GM23248 (cell line): ENCODE measurements at regions not wholly inside any gene's neighbourhood (a gene's known extent, or its start where the extent isn't known, plus 50 kb on each side); places are given as distances from the start of the nearest gene placed in this dataset.
A peak's percentile ranks its signal among the peaks of the same experiment; 100 is the strongest.

Experiments used
- DNase-seq: peaks from one replicate; pipeline ENCODE4 v3.0.0-alpha.2; 2015
- H2AFZ ChIP-seq: fragments of 200-600 bp; sonication (generic); 2 replicates; pipeline ENCODE4 v1.6.1; 2016; ENCODE audit warnings: antibody characterized with exemption
- H3F3A ChIP-seq: fragments of 200-600 bp; sonication (generic); 2 replicates; pipeline ENCODE4 v1.6.1; 2016; ENCODE audit warnings: mild to moderate bottlenecking, antibody characterized with exemption, mixed run types; ENCODE audit not compliant: insufficient read depth
- H3K27ac ChIP-seq: fragments of 200-600 bp; sonication (generic); 2 replicates; pipeline ENCODE4 v1.5.1; 2016; ENCODE audit warnings: mild to moderate bottlenecking
- H3K27me3 ChIP-seq: fragments of 200-600 bp; sonication (generic); replicated peaks from 2 replicates; pipeline ENCODE4 v1.6.1; 2016; ENCODE audit warnings: mild to moderate bottlenecking; ENCODE audit not compliant: insufficient read depth
- H3K36me3 ChIP-seq: fragments of 200-600 bp; sonication (generic); 2 replicates; pipeline ENCODE4 v1.6.1; 2016; ENCODE audit warnings: low read depth, mild to moderate bottlenecking
- H3K4me1 ChIP-seq: fragments of 200-600 bp; sonication (generic); 2 replicates; pipeline ENCODE4 v1.6.1; 2016; ENCODE audit warnings: mild to moderate bottlenecking; ENCODE audit not compliant: insufficient read depth
- H3K4me2 ChIP-seq: fragments of 200-600 bp; sonication (generic); one replicate; pipeline ENCODE4 v1.6.1; 2016; ENCODE audit warnings: mild to moderate bottlenecking; ENCODE audit not compliant: unreplicated experiment
- H3K4me3 ChIP-seq: fragments of 200-600 bp; sonication (generic); 2 replicates; pipeline ENCODE4 v1.5.1; 2016; ENCODE audit warnings: mild to moderate bottlenecking
- H3K79me2 ChIP-seq: fragments of 200-600 bp; sonication (generic); 2 replicates; pipeline ENCODE4 v1.6.1; 2016; ENCODE audit warnings: mild to moderate bottlenecking; ENCODE audit not compliant: insufficient read depth
- H3K9ac ChIP-seq: fragments of 200-600 bp; sonication (generic); 2 replicates; pipeline ENCODE4 v1.6.1; 2016; ENCODE audit warnings: mild to moderate bottlenecking
- H3K9me2 ChIP-seq: fragments of 200-600 bp; sonication (generic); 2 replicates; pipeline ENCODE4 v1.6.1; 2016; ENCODE audit warnings: mixed run types, mild to moderate bottlenecking, moderate library complexity; ENCODE audit not compliant: insufficient read depth
- H3K9me3 ChIP-seq: fragments of 200-600 bp; sonication (generic); one replicate; pipeline ENCODE4 v1.6.1; 2017; ENCODE audit warnings: low read depth
- H4K20me1 ChIP-seq: fragments of 200-600 bp; sonication (generic); 2 replicates; pipeline ENCODE4 v1.6.0; 2016; ENCODE audit not compliant: insufficient read depth
- EZH2 ChIP-seq: fragments of 200-600 bp; sonication (generic); IDR thresholded peaks from 2 replicates; pipeline ENCODE4 v1.6.1; 2018; ENCODE audit warnings: antibody characterized with exemption, mild to moderate bottlenecking; ENCODE audit not compliant: insufficient read depth, poor library complexity, severe bottlenecking
- EZH2phosphoT487 ChIP-seq: fragments of 200-600 bp; sonication (generic); IDR thresholded peaks from 2 replicates; pipeline ENCODE4 v1.6.1; 2018; ENCODE audit warnings: antibody characterized with exemption, moderate library complexity, mild to moderate bottlenecking, low read depth; ENCODE audit not compliant: insufficient read depth
- WGBS, 2 experiments: methylation state at CpG; one replicate each; pipeline ENCODE4 v1.1.6; 2015 to 2017; ENCODE audit warnings: low lambda C conversion rate in 2 of 2, low coverage in 1 of 2; ENCODE audit errors: missing lambda C conversion rate in 2 of 2; 5-methylcytosine and 5-hydroxymethylcytosine counted together
- in situ Hi-C: fragments of 300-500 bp; cut with MboI; formaldehyde crosslinking; loops from 2 replicates; pipeline ENCODE4 v1.15.0; 2020

- Histone ChIP-seq H2AFZ (no peak overlapping the region), H3K27ac (no peak overlapping the region), H3K4me2 (no peak overlapping the region)
These were observed 410.3 kb upstream of the RASGEF1B start for GRCh38 chr4:81881855-81882621.

GRCh38 chr4:81876106-81876505 lies 404.4 kb upstream of the RASGEF1B start:
- Histone ChIP-seq H3F3A (no peaks in the 10 kb centered on the region), H2AFZ (no peak overlapping the region), H3K4me1 (no peaks in the 10 kb centered on the region), H3K27me3 (no peaks in the 10 kb centered on the region), H3K9me2 (no peaks in the 10 kb centered on the region), H3K79me2 (no peaks in the 10 kb centered on the region), H3K9me3 (no peaks in the 10 kb centered on the region), H3K4me2 (no peak overlapping the region), H3K27ac (no peak overlapping the region), H3K36me3 (no peaks in the 10 kb centered on the region), H4K20me1 (no peaks in the 10 kb centered on the region), H3K4me3 (no peak overlapping the region), H3K9ac (no peak overlapping the region)
- in situ Hi-C loops: no loop called here
- 10 to 30% methylated on average over 3 of the region's 3 CpGs for WGBS, 2 experiments
- no peak for TF ChIP-seq EZH2
- TF ChIP-seq EZH2phosphoT487: no peak
- no peak for DNase-seq

More at GRCh38 chr4:81881855-81882621, 410.3 kb upstream of the RASGEF1B start:
- H3K9ac ChIP-seq: no peak overlapping the region
- no peaks in the 10 kb centered on the region for H3K9me3 ChIP-seq
- no peaks in the 10 kb centered on the region for H3K27me3 ChIP-seq
- no peaks in the 10 kb centered on the region for H4K20me1 ChIP-seq
- WGBS, 2 experiments: 14 to 17% methylated on average over 3 of the region's 3 CpGs
- H3K4me3 ChIP-seq: no peak overlapping the region
- H3K36me3 ChIP-seq: no peaks in the 10 kb centered on the region
- in situ Hi-C loops: no loop called here
- no peaks in the 10 kb centered on the region for H3K4me1 ChIP-seq
- H3F3A ChIP-seq: no peaks in the 10 kb centered on the region
- TF ChIP-seq EZH2phosphoT487: no peak
- no peak for TF ChIP-seq EZH2
- DNase-seq: no peak
- H3K79me2 ChIP-seq: no peaks in the 10 kb centered on the region
- no peaks in the 10 kb centered on the region for H3K9me2 ChIP-seq

- Histone ChIP-seq H4K20me1 (no peaks in the 10 kb centered on the region), H3K4me2 (no peak overlapping the region), H3F3A (no peaks in the 10 kb centered on the region), H3K9me3 (no peaks in the 10 kb centered on the region), H2AFZ (no peak overlapping the region), H3K4me1 (no peaks in the 10 kb centered on the region), H3K4me3 (no peak overlapping the region), H3K36me3 (no peaks in the 10 kb centered on the region), H3K79me2 (no peaks in the 10 kb centered on the region), H3K27me3 (no peaks in the 10 kb centered on the region), H3K9me2 (no peaks in the 10 kb centered on the region), H3K9ac (no peak overlapping the region), H3K27ac (no peak overlapping the region)
- 28 to 30% methylated on average over 3 of the region's 3 CpGs for WGBS, 2 experiments
- in situ Hi-C loops: no loop called here
- peak; percentile 2 for DNase-seq
- TF ChIP-seq EZH2: no peak
- TF ChIP-seq EZH2phosphoT487: no peak
These were observed 403.2 kb upstream of the RASGEF1B start for GRCh38 chr4:81874661-81875515.

- no peak overlapping the region for H3K4me2 ChIP-seq
- TF ChIP-seq EZH2phosphoT487: no peak
- TF ChIP-seq EZH2: no peak
- no peaks in the 10 kb centered on the region for H3F3A ChIP-seq
- no peaks in the 10 kb centered on the region for H3K4me1 ChIP-seq
- H3K4me3 ChIP-seq: no peak overlapping the region
- DNase-seq: no peak
- H3K36me3 ChIP-seq: no peaks in the 10 kb centered on the region
- no peak overlapping the region for H2AFZ ChIP-seq
- no peaks in the 10 kb centered on the region for H3K79me2 ChIP-seq
- no peaks in the 10 kb centered on the region for H3K9me3 ChIP-seq
- H3K27ac ChIP-seq: no peak overlapping the region
- 5 to 29% methylated on average over 3 to 4 of the region's 5 CpGs for WGBS, 2 experiments
- H3K9me2 ChIP-seq: no peaks in the 10 kb centered on the region
- H3K9ac ChIP-seq: no peak overlapping the region
- H4K20me1 ChIP-seq: no peaks in the 10 kb centered on the region
- in situ Hi-C loops: no loop called here
- H3K27me3 ChIP-seq: no peaks in the 10 kb centered on the region
These were observed 398.6 kb upstream of the RASGEF1B start for GRCh38 chr4:81870275-81870674.
